Sigmoid colon (tissue), 4 donors: ENCODE measurements at regions not wholly inside any gene's neighbourhood (a gene's known extent, or its start where the extent isn't known, plus 50 kb on each side); places are given as distances from the start of the nearest gene placed in this dataset.

ENCODE experiments used
- CTCF ChIP-seq, 4 experiments: fragments of 450-650 bp in 3 of 4; fragments of 200-600 bp in 1 of 4; IDR thresholded peaks; one replicate each; pipeline ENCODE4 v1.5.1; 2016 to 2019; ENCODE audit warnings: antibody characterized with exemption in 4 of 4, mild to moderate bottlenecking in 3 of 4, moderate library complexity in 2 of 4
- POLR2A ChIP-seq, 2 donors: fragments of 450-650 bp; IDR thresholded peaks; one replicate each; pipeline ENCODE4 v1.6.1; 2016; ENCODE audit warnings: antibody characterized with exemption in 2 of 2, mild to moderate bottlenecking in 2 of 2, moderate library complexity in 2 of 2
- POLR2AphosphoS5 ChIP-seq, 4 donors: sonication (generic); formaldehyde crosslinking; IDR thresholded peaks; one replicate each; pipeline ENCODE4 v1.6.1; 2017; ENCODE audit warnings: antibody characterized with exemption in 4 of 4

GRCh38 chr6:84469144-84469543 is 241.7 kb upstream of the CEP162 start:
- TF ChIP-seq CTCF (IDR thresholded peaks at IDR 0.05) (no peak), POLR2AphosphoS5 (IDR thresholded peaks at IDR 0.05) (no peak), POLR2A (IDR thresholded peaks at IDR 0.05) (no peak)
